ENCODE measurements at regions not wholly inside any gene's neighbourhood (a gene's known extent, or its start where the extent isn't known, plus 50 kb on each side); places are given as distances from the start of the nearest gene placed in this dataset.
"Not testable (repeated sequence)": the region's sequence is repeated elsewhere in the genome, so short reads cannot be mapped to it uniquely, and the experiment has no call there.

- H3K9me3 ChIP-seq, result no peaks in the 10 kb centered on the region
- no peaks in the 10 kb centered on the region for H3K36me3 ChIP-seq (replicated peaks)
- DNase-seq (ENCODE audit: low spot score in 2 of 2), result no peak
- no peak overlapping the region for H3K4me3 ChIP-seq
- in situ Hi-C loops (cut with MboI; ENCODE audit: low sequenced_read_pairs), result no loop called here
- no peaks in the 10 kb centered on the region for H3K4me1 ChIP-seq
- H3K27me3 ChIP-seq (ENCODE audit: low read depth), result no peaks in the 10 kb centered on the region
These were observed 176.3 kb downstream of the PTPRU start for GRCh38 chr1:29412591-29412990.

- H3K4me3 ChIP-seq, result no peak overlapping the region
- in situ Hi-C loops (cut with MboI; ENCODE audit: low sequenced_read_pairs), result no loop called here
- H3K36me3 ChIP-seq (replicated peaks), result no peaks in the 10 kb centered on the region
- no peak for DNase-seq (ENCODE audit: low spot score in 2 of 2)
- H3K9me3 ChIP-seq, result no peaks in the 10 kb centered on the region
- H3K4me1 ChIP-seq, result no peaks in the 10 kb centered on the region
- no peaks in the 10 kb centered on the region for H3K27me3 ChIP-seq (ENCODE audit: low read depth)
These were observed 174.2 kb downstream of the PTPRU start for GRCh38 chr1:29410476-29410875.

GRCh38 chr1:29409616-29410015 is 173.3 kb downstream of the PTPRU start:
- DNase-seq (ENCODE audit: low spot score in 2 of 2), result no peak
- Histone ChIP-seq H3K27me3 (ENCODE audit: low read depth) (no peaks in the 10 kb centered on the region), H3K4me1 (no peaks in the 10 kb centered on the region), H3K9me3 (peaks cover 6% of the 10 kb centered on the region; the same call in 1 of the 2 replicates), H3K36me3 (replicated peaks) (no peaks in the 10 kb centered on the region), H3K4me3 (no peak overlapping the region)
- in situ Hi-C loops (cut with MboI; ENCODE audit: low sequenced_read_pairs), result no loop called here

- H3K4me1 ChIP-seq, result no peaks in the 10 kb centered on the region
- H3K27me3 ChIP-seq (ENCODE audit: low read depth), result no peaks in the 10 kb centered on the region
- in situ Hi-C loops (cut with MboI; ENCODE audit: low sequenced_read_pairs), result no loop called here
- no peak for DNase-seq (ENCODE audit: low spot score in 2 of 2)
- H3K36me3 ChIP-seq (replicated peaks), result no peaks in the 10 kb centered on the region
- H3K4me3 ChIP-seq, result no peak overlapping the region
- peaks cover 6% of the 10 kb centered on the region; the same call in 1 of the 2 replicates for H3K9me3 ChIP-seq
These were observed 172.7 kb downstream of the PTPRU start for GRCh38 chr1:29408831-29409605.

- Histone ChIP-seq H3K4me3 (no peak overlapping the region), H3K27me3 (ENCODE audit: low read depth) (no peaks in the 10 kb centered on the region), H3K4me1 (no peaks in the 10 kb centered on the region), H3K9me3 (peaks cover 6% of the 10 kb centered on the region; the same call in 1 of the 2 replicates), H3K36me3 (replicated peaks) (no peaks in the 10 kb centered on the region)
- in situ Hi-C loops (cut with MboI; ENCODE audit: low sequenced_read_pairs), result no loop called here
- no peak for DNase-seq (ENCODE audit: low spot score in 2 of 2)
These were observed 170.5 kb downstream of the PTPRU start for GRCh38 chr1:29406814-29407213.

GRCh38 chr1:29400203-29400602 is 163.9 kb downstream of the PTPRU start:
- DNase-seq (ENCODE audit: low spot score in 2 of 2); H3K4me3 ChIP-seq; H3K4me1 ChIP-seq; H3K9me3 ChIP-seq; H3K27me3 ChIP-seq (ENCODE audit: low read depth); in situ Hi-C loops (cut with MboI; ENCODE audit: low sequenced_read_pairs); H3K36me3 ChIP-seq (replicated peaks): not testable (repeated sequence)

- DNase-seq (ENCODE audit: low spot score in 2 of 2), result no peak
- peaks cover 5% of the 10 kb centered on the region for H3K9me3 ChIP-seq
- H3K4me1 ChIP-seq, result no peaks in the 10 kb centered on the region
- H3K36me3 ChIP-seq (replicated peaks), result no peaks in the 10 kb centered on the region
- no peak overlapping the region for H3K4me3 ChIP-seq
- in situ Hi-C loops (cut with MboI; ENCODE audit: low sequenced_read_pairs), result loop anchor here (25.0 kb wide), 1 partner anchor 688 kb away; no protein-coding TSS in a partner anchor
- no peaks in the 10 kb centered on the region for H3K27me3 ChIP-seq (ENCODE audit: low read depth)
These were observed 163.1 kb downstream of the PTPRU start for GRCh38 chr1:29399465-29399864.

- H3K36me3 ChIP-seq (replicated peaks), result no peaks in the 10 kb centered on the region
- H3K9me3 ChIP-seq, result peaks cover 5% of the 10 kb centered on the region
- DNase-seq (ENCODE audit: low spot score in 2 of 2), result no peak
- H3K4me3 ChIP-seq, result no peak overlapping the region
- no peaks in the 10 kb centered on the region for H3K27me3 ChIP-seq (ENCODE audit: low read depth)
- in situ Hi-C loops (cut with MboI; ENCODE audit: low sequenced_read_pairs), result loop anchor here (25.0 kb wide), 1 partner anchor 689 kb away; no protein-coding TSS in a partner anchor
- no peaks in the 10 kb centered on the region for H3K4me1 ChIP-seq
These were observed 162.1 kb downstream of the PTPRU start for GRCh38 chr1:29398431-29398830.

GRCh38 chr1:29397981-29398380 is 161.7 kb downstream of the PTPRU start:
- Histone ChIP-seq H3K4me3 (no peak overlapping the region), H3K36me3 (replicated peaks) (no peaks in the 10 kb centered on the region), H3K9me3 (peaks cover 5% of the 10 kb centered on the region), H3K4me1 (no peaks in the 10 kb centered on the region), H3K27me3 (ENCODE audit: low read depth) (no peaks in the 10 kb centered on the region)
- no peak for DNase-seq (ENCODE audit: low spot score in 2 of 2)
- in situ Hi-C loops (cut with MboI; ENCODE audit: low sequenced_read_pairs), result loop anchor here (25.0 kb wide), 1 partner anchor 689 kb away; no protein-coding TSS in a partner anchor

GRCh38 chr1:29397256-29397590 is 160.9 kb downstream of the PTPRU start:
- no peak overlapping the region for H3K4me3 ChIP-seq
- in situ Hi-C loops (cut with MboI; ENCODE audit: low sequenced_read_pairs), result loop anchor here (25.0 kb wide), 1 partner anchor 690 kb away; no protein-coding TSS in a partner anchor

GRCh38 chr1:29396438-29397255 is 160.3 kb downstream of the PTPRU start:
- H3K36me3 ChIP-seq (replicated peaks), result no peaks in the 10 kb centered on the region
- in situ Hi-C loops (cut with MboI; ENCODE audit: low sequenced_read_pairs), result loop anchor here (25.0 kb wide), 1 partner anchor 691 kb away; no protein-coding TSS in a partner anchor
- peaks cover 5% of the 10 kb centered on the region for H3K9me3 ChIP-seq
- DNase-seq (ENCODE audit: low spot score in 2 of 2), result no peak
- H3K4me3 ChIP-seq, result no peak overlapping the region
- H3K4me1 ChIP-seq, result no peaks in the 10 kb centered on the region
- no peaks in the 10 kb centered on the region for H3K27me3 ChIP-seq (ENCODE audit: low read depth)

More at GRCh38 chr1:29397256-29397590, 160.9 kb downstream of the PTPRU start:
- H3K36me3 ChIP-seq (replicated peaks), result no peaks in the 10 kb centered on the region
- peaks cover 5% of the 10 kb centered on the region for H3K9me3 ChIP-seq
- no peaks in the 10 kb centered on the region for H3K27me3 ChIP-seq (ENCODE audit: low read depth)
- DNase-seq (ENCODE audit: low spot score in 2 of 2), result no peak
- H3K4me1 ChIP-seq, result no peaks in the 10 kb centered on the region

- Histone ChIP-seq H3K36me3 (replicated peaks) (no peaks in the 10 kb centered on the region), H3K4me1 (no peaks in the 10 kb centered on the region), H3K27me3 (ENCODE audit: low read depth) (no peaks in the 10 kb centered on the region), H3K4me3 (no peak overlapping the region), H3K9me3 (peaks cover 5% of the 10 kb centered on the region)
- no peak for DNase-seq (ENCODE audit: low spot score in 2 of 2)
- in situ Hi-C loops (cut with MboI; ENCODE audit: low sequenced_read_pairs), result loop anchor here (25.0 kb wide), 1 partner anchor 691 kb away; no protein-coding TSS in a partner anchor
These were observed 159.6 kb downstream of the PTPRU start for GRCh38 chr1:29395736-29396437.

- Histone ChIP-seq H3K4me3 (no peak overlapping the region), H3K4me1 (no peaks in the 10 kb centered on the region), H3K36me3 (replicated peaks) (no peaks in the 10 kb centered on the region), H3K27me3 (ENCODE audit: low read depth) (no peaks in the 10 kb centered on the region), H3K9me3 (peaks cover 4% of the 10 kb centered on the region)
- in situ Hi-C loops (cut with MboI; ENCODE audit: low sequenced_read_pairs), result loop anchor here (5.0 to 25.0 kb wide), 2 partner anchors 693 to 1013 kb away; no protein-coding TSS in a partner anchor
- DNase-seq (ENCODE audit: low spot score in 2 of 2), result no peak
These were observed 158.4 kb downstream of the PTPRU start for GRCh38 chr1:29394521-29395225.

Data from HAP-1 (cell line).